Tongue (tissue), 1 donor: ENCODE measurements at regions not wholly inside any gene's neighbourhood (a gene's known extent, or its start where the extent isn't known, plus 50 kb on each side); places are given as distances from the start of the nearest gene placed in this dataset.
"Not testable (repeated sequence)": the region's sequence is repeated elsewhere in the genome, so short reads cannot be mapped to it uniquely, and the experiment has no call there.

ENCODE experiments used
- DNase-seq: peaks from one replicate; pipeline ENCODE4 v3.0.0-alpha.2; 2015

DNA sequence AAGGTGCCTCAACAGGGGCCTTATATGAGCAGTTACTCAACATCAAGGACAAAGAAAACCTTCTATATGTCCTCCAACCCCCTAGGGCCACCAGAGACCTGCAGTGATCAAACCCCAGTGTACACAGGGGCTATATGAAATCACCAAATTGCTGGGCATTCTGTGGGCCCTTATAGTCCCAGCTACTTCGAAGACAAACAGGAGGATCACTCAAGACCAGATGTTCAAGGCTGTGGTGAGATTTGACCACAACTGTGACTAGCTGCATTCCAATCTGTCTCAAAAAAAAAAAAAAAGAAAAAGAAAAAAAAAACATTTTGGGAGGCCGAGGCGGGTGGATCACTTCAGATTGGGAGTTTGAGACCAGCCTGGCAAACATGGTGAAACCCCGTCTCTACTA, 51.0 kb upstream of the PRB2 start:
- no peak for DNase-seq

DNA sequence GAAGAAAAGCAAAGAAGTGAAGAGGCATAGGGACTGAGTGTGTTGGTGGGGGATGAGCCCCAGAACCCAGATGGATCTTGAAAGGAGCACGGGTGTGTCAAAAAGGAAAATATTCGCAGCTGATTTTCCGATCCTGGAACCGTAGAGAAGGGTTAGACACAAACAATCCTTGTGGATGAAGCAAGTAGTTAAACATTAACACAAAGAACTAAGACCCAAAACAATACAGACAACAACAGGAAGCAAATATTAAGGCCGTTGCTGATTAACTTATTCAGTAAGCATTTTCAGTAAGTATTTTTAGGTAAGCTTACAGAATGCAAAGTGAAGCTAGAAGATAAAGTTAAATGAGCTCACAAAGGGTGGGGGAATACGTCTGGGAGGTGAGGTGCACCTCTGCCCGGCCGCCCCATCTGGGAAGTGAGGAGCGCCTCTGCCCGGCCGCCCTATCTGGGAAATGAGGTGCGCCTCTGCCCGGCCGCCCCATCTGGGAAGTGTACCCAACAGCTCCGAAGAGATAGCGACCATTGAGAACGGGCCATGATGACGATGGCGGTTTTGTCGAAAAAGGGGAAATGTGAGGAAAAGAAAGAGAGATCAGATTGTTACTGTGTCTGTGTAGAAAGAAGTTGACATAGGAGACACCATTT, 62.8 kb upstream of the PRB2 start:
- no peak for DNase-seq

DNA sequence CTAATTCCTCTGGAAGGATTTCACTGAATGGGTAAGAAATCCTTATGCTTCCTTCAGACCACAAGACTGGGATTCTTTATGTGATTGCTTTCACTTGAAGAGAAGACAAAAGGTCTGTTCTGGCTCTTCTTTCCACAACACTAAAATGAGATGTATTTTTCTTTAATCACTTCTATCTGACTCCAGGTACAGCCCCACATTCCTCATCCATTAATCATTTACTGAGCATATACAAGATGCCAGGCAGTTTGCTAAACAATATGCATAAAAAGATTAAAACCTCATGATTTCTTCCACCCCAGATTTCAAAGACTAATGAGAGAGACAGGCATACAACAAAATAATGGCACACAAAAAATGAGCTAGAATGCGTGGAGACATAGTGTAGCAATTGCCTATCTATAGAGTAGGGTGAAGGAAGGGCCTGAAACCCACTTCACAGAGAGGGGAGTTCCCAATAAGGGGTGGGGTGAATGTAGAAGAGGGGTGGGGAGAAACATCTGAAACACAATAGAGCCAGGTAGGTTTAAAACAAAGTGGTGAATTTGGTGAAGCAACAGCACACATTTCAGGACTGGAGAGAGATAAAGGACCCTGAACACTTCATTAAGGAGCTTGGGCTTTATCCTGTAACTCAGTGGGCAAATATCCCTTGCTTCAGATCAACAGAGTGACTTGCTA, 65.1 kb upstream of the PRB2 start:
- DNase-seq, result no peak

DNA sequence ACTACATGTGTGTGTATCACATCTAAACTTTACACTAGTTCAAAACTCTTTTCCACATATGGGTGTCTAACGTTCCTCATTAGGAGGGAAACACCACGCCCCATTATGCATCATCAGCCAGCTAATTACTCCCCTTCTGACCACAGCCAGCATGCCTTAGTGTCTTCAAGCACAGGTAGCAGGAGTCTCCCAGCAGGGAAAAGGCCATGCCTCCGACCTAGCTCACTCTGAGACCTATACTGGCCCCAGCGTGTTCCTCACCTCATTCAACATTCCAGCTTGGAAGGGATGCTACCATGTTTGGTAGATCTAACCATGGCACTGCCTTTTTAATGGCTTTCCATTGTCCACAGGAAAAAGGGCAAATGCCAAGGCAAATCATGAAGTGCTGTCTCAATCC, 66.1 kb upstream of the PRB2 start:
- DNase-seq, result no peak

DNA sequence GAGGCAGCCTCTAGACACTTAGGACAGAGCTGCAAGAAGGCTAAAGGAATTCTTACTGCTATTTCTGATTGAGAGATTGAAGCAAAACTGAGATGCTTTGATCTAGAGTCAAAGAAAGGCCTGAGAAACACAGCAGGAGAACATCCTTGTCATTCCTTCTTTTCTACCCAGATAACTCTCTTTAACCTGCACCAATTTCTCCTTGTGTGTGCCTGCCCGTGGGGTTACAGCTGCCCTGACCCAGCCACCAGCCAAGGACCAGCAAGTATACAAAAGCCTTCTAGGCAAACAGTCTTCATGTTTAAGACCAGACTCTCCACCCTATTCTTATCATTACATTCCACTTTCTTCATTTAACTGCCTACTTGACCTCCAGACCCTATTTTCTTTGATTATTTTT, 81.7 kb upstream of the PRB2 start:
- no peak for DNase-seq

DNA sequence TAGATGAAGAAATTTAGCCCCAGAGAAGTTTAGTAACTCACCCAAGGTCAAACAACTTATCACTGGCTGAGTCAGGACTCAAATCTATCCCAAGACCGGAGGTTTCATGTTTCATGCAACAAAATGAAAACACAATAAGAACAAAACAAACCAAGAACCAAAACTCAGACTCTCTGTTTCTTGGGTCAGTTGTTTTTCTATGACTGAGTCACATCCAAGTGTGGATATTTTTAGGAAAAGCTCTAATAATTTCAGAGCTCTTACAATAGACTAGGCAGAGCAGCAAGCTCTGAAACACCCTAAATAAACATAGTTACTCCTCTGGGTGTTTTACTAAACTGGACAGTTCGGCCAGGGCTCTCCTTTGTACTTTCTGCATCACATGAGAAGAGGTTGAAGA, 87.6 kb upstream of the PRB2 start:
- no peak for DNase-seq

DNA sequence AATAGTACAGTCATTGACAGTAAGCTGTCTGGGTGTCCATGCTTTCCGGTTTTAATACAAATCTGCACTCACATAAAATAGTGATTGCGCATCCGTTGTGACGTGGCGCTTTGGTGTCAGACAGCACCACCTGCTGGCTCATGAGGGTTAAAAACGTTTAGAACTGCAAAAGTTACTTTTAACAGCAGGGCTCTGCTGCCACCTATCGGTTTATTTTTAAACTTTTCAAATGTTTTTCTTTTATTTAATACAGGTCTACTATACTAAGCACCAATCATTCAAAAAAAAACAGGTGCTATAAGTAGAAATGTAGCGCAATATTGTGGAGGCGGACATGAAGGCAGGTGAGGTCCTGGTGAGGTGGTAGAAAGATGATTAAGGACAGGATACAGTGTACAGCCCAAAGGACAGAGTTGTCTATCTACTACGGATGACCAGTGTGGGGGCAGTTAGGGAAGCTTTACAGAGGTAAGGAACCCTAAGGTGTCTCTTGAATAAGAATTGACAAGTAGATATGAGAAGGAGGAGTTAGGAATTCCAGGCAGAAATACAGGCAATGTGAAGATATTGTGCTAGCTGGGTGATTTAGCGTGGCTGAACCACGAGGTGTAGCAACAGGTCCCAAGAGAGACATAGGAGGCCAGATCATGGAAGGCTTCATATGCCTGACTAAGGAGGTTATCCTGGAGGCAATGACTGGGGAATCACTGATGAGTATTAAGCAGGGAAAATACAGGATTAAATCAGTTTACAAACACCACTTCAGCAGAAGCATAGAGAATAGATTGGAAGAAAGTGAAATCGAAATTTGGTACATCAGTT, 91.5 kb upstream of the PRB2 start:
- DNase-seq, result peak; percentile 92

DNA sequence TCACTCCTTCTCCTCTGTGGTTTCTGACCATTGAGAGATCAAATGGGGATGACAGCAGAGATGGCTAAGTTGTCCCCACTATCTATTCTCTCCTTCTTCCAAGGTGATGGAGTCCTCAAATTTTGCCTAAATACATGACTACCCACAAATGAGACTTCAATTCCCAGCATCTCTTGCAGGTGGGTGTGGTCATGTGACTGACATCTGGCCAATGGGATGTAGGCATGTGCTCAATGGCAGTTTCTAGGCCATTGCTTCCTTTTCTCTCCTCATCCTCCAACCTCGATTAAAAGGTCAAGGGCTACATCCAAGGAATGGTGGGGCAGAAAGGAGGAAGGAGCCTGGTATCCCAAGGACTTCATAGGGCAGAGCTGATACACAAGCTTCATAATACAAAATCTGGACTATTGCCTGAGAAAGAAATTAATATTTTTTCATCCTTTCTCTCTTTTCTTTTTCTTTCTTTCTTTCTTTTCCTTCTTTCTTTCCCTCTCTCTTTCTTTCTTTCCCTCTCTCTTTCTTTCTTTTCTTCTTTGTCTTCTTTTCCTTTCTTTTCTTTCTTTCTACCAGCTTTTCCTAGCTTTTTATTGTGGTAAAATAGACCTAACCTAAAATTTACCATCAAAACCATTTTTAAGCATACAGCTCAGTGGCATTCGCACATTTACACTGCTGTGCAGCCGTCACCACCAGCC, 100.9 kb upstream of the PRB2 start:
- DNase-seq, result no peak

DNA sequence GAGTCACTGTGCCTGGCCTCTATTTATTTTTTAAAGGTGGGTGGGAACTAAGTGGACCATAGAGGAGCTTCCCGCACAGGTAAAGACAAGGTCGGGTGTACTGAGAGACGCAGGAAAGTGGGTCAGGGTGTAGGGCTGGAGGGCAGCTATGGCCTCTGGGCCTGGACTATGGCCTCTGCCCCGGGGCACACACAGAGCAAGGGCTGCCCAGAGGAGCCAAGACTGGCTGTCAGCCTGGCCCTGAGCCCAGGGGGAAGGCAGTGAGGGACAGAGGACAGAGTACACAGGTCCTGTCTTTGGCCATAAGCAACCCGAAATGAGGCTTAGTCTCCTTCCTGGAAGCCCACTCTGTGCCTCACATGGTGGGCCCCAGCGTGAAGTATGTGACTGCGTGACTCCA, 102.1 kb upstream of the PRB2 start:
- no peak for DNase-seq

DNA sequence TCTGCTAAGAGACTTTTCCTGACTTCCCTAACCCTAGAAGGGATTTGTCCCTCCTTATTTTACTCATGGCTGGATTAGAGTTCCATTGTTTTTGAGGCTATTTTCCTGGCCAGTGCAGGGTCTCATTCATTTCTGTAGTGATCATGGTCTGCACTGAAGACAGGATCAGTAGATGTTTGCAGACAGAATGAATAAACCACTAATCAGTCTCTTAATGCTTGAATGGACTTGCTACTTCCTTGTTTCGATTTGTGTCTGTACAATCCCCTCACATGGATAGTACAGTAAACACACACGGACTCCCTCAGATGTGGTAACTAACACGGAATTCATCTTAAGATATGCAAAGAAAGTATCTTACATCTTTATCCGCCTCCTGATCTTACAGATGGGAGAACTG, 102.6 kb upstream of the PRB2 start:
- no peak for DNase-seq

DNA sequence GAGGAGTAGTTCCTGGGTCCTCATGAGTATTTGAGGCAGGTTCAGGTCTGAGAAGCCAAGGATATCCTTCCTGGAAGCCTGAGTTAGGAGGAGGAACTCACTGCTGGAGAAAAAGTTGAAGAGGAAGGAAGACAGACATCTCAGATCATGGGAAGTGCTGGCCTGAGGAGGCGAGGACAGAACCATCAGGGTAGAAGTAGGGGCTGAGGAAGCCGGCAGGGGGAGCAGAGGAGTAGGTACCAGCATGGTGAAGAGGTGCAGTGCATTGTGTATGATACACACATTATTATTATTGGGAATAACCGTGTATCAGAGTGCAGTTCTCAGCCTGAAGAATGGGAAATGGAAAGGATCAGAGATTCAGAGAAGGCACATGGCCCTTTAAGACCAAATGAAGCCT, 103.2 kb upstream of the PRB2 start:
- DNase-seq, result not testable (repeated sequence)

DNA sequence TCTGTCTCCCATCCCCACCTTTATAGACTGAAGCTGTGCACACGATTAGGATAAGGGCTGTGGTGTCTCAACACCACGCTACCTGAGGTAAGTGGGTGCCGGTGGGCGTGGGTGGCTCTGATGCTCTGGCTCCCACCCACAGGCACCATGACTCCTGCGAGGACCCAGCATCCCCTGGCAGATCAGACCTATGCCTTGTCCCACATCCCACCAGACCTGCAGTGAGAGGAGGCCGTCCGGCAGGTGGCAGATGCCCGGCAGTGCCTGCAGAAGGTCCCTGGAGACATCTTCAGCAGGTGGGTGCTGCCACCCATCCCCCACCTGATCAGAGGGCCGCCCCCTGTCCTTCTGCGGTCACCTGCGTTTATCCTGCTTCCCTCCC, 104.4 kb upstream of the PRB2 start:
- no peak for DNase-seq

DNA sequence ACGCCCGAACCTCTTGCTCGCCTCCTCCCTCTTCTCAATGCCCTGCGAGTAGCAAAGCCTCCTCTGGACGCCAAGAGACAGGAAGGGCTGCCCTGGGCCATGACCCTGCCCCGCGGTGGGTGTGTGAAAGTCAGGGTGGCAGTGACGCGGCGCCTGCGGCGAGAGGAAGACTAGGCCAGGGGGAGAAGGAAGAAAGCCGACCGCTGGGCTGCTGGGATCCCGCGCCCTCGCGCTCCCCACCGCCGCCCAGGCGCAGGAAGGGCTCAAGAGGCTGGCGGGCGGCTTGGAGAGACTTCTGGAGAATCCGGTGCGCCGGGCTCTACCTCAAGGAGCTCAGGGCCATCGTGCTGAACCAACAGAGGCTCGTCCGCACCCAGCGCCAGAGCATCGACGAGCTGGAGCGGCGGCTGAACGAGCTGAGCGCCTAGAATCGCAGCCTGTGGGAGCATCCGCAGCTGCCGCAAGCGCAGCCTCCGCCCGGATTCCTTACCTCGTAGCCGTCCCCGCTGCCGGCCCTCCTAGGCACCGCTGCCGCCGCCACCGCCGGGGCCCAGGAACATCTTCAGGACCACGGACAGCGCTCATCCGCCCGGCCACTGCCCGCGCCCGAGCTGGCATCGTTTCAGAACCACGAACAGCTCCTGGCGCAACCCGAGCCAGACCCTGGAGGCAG, 105.0 kb upstream of the PRB2 start:
- DNase-seq, result peak; percentile 95

DNA sequence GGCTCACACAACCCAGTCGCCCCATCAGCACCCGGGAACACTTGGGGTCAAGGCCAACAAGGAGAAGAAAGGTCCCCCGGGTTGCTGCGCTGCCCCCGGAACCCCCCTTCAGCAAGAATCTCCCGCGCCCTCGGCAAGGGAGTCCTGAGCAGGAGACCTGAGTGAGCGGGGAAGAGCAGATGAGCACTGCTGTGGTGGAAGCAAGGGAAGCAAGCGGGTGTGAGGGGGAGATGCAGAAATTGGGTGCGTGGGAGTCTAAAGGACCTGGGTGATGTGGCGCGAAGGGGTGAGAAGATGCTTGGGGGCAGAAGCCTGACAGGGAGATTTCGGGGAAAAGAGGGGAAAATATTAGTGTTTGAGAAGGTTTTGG, 105.5 kb upstream of the PRB2 start:
- DNase-seq, result no peak

DNA sequence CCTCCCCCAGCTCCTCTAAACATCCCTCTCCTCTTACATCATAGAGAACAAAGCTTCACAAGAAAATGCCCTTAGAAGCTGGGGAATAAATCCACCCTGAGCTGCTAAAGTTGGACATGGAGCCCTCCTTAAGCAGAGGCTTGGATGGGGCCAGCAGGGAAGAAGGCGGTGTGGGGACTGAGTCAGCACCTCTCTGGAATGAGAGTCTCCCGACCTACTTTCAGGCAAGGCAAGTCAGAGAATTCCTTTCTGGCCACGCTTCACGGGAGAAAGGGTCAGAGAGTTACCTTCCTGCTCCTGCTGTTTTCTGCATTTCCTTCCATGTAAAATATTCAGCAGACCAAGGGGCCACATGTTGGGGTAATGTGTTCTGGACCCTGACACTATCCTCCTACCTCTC, 113.3 kb upstream of the PRB2 start:
- no peak for DNase-seq

DNA sequence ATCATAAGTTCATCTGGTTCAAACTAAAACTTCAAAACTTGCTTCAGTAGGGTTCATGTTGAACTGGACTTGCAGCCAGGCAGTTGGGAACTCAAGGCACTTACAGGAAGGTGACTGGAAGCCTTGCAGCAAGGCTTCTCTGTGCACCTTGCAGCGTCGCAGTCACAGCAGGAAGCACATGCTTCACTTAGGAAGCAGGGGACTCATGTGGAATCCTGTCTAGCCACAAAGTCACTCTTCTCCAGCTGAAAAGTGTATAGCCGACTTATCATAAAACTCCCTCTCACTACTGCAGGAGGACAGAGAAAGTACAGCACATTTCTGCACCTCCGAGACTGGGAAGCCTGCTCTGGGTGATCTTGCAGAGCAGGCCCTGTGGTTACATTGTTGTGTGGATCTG, 114.0 kb upstream of the PRB2 start:
- DNase-seq, result no peak

DNA sequence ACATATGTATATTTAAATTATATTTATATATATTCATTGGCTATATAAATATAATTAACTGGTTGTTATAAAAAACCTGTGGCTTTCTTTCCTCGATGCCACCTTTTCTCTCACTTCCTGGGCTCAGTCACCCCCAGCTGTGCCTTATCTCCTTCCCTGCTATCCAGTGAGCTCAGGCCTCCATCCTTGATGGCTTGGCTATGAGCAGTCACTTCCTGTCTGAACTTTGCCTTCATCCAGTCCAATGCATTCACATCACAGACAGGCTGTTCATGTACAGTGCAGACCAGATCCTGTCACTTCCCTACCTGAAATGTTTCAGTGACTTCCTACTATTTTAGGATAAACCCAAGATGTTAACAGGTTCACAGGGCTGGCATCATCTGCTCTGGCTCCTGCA, 115.3 kb upstream of the PRB2 start:
- DNase-seq, result no peak

DNA sequence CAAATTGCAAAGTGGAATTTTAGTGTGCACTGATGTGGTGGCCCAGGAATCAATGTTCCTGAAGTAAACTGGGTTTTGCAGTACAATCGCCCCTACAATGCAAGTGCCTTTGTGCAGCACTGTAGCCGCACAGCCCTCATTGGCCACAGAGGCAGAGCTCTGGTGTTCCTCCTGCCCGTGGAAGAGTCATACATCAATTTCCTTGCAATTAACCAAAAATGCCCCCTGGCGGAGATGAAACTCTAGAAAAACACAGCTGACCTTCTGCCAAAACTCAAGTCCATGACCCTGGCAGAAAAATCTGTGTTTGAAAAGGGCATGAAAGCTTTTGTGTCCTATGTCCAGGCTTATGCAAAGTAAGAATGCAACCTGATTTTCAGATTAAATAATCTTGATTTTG, 117.9 kb upstream of the PRB2 start:
- no peak for DNase-seq

DNA sequence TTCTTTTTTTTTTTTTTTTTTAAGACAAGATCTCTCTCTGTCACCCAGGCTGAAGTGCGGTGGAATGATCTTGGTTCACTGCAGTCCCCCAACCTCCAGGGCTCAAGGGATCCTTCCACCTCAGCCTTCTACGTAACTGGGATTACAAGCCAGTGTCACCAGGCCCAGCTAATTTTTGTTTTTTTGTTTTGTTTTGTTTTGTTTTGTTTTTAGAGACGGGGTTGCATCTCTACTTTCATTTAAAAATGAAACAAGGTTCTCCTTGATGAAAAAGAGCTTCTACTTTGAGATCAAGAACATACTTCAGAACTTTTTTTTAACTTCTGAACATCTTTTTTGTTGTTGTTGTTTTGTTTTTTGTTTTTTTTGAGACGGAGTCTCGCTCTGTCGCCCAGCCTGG, 121.7 kb upstream of the PRB2 start:
- DNase-seq, result no peak

DNA sequence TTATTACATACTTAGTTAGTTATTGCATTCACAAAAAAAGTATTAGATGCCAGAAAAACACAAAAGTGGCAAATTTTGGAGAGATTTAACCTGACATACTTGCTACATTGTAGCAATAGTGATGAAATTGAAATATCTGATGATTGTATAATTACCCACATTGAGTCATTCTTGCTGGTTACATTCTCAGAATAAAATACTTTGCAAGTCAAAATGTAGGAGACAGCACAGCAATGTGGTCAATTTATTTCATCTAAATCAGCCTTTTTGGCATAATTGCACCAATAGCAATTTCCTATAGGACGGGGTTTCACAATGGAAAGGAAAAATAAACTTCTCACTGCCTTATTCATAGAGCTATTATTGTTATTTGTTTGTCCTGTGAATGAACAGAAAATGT, 125.0 kb upstream of the ETV6 start:
- no peak for DNase-seq

DNA sequence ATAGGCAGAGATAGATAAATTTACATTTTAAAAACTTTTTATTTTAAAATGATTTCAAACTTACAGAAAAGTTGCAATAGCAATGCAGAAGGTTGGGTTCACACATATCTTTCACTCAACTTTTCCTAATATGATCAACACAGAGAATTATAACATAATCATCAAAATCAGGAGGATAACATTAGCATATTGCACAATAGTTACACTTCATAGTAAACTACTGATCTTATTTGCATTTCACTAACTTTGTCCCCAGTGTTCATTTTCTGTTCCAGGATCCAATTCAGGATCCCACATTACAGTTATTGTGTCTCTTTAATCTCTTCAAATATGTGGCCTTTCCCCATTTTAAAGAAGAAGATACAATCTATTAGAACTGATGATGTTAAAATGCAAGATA, 115.4 kb upstream of the ETV6 start:
- no peak for DNase-seq

DNA sequence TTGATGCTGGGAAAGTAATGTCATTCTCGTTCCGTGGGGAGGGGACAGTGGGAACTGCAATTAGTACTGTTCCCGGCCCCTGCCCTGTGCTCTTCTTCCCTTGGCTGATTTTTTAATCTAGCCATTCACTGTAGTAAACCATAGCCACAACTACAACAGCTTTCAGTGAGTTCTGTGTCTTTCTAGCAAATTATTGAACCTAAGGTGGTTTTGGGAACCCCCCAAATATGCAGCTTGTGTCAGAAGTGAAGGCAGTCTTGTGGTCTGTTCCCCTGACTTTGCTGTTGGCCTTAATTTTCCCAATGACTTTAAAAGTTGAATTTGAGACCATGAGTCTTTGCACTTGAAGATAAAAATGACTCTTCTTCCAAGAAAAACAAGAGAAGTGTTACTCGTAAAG, 114.3 kb upstream of the ETV6 start:
- no peak for DNase-seq

DNA sequence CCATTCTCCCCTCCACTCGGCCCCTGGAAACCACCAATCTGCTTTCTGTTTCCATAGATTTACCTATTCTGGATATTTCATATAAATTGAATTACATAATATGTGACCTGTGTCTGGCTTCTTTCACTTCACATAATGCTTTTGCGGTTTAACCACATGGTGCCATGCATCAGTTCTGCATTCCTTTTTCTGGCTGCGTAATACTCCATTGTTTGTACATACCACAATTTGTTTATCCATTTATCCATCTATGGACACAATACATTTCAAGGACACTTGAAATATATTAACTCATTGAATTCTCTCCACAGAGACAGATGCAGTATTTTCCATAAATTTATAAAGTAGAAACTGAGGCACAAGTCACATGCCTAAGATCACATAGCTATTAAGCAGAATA, 110.3 kb upstream of the ETV6 start:
- no peak for DNase-seq
